Tibial nerve (tissue), 4 donors: ENCODE measurements at regions not wholly inside any gene's neighbourhood (a gene's known extent, or its start where the extent isn't known, plus 50 kb on each side); places are given as distances from the start of the nearest gene placed in this dataset.
A peak's percentile ranks its signal among the peaks of the same experiment; 100 is the strongest.

Experiments used
- DNase-seq, 2 donors: peaks; one replicate each; pipeline ENCODE4 v3.0.0-alpha.2; 2019; ENCODE audit warnings: low spot score in 2 of 2
- H3K27ac ChIP-seq, 4 donors: fragments of 200-600 bp; sonication (generic) in 3 of 4; one replicate each; pipeline ENCODE4 v1.5.1; 2017 to 2019; ENCODE audit warnings: mild to moderate bottlenecking in 1 of 4
- H3K27me3 ChIP-seq, 2 donors: fragments of 200-600 bp; sonication (generic) in 1 of 2; one replicate each; pipeline versions ENCODE4 v1.5.1 to v1.6.0; 2017 to 2019
- H3K36me3 ChIP-seq, 3 donors: fragments of 200-600 bp; sonication (generic); one replicate each; pipeline ENCODE4 v1.5.1; 2018 to 2019
- H3K4me1 ChIP-seq, 4 donors: fragments of 200-600 bp; sonication (generic) in 3 of 4; one replicate each; pipeline ENCODE4 v1.5.1; 2017 to 2019
- H3K4me3 ChIP-seq, 4 donors: fragments of 200-600 bp; sonication (generic) in 3 of 4; one replicate each; pipeline ENCODE4 v1.5.1; 2017 to 2019; ENCODE audit warnings: mild to moderate bottlenecking in 1 of 4, moderate library complexity in 1 of 4
- H3K9me3 ChIP-seq, 4 donors: fragments of 200-600 bp; sonication (generic) in 3 of 4; one replicate each; pipeline ENCODE4 v1.5.1; 2017 to 2019
- EP300 ChIP-seq, 2 donors: sonication (generic); formaldehyde crosslinking; IDR thresholded peaks; one replicate each; pipeline ENCODE4 v1.6.1; 2017; ENCODE audit warnings: antibody characterized with exemption in 2 of 2, mild to moderate bottlenecking in 1 of 2
- POLR2A ChIP-seq, 2 donors: fragments of 450-650 bp; IDR thresholded peaks; one replicate each; pipeline ENCODE4 v1.6.1; 2017; ENCODE audit warnings: antibody characterized with exemption in 2 of 2, mild to moderate bottlenecking in 2 of 2, moderate library complexity in 2 of 2
- WGBS, 2 donors: methylation state at CpG; one replicate each; pipeline ENCODE4 v1.1.5; 2018; 5-methylcytosine and 5-hydroxymethylcytosine counted together
- TF ChIP-seq, protein P1 (sequence below), 5 experiments: fragments of 200-600 bp in 3 of 5; fragments of 450-650 bp in 2 of 5; sonication (generic) in 3 of 5; IDR thresholded peaks; one replicate each; pipeline ENCODE4 v1.5.1; 2016 to 2019; ENCODE audit warnings: antibody characterized with exemption in 5 of 5, mild to moderate bottlenecking in 3 of 5, moderate library complexity in 2 of 5

DNA sequence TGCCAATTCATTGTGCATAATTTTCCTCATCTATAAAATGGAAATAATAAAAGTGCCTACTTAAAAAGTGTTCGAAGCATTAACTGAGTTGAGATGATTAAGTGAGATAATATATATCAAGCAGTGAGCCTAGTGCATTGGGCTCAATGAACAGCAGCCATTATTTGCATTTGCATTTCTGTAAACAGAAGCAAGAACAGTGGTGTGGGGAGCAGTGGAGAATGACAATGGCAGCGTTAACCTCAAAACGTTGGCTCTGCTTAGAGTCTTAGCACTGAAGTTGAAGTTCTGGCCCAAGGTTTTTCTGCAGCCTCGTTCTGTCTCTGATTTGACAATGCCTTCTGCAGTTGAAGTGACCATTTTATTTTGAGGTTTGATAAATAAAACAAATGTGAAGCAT is 466.3 kb upstream of the ONECUT1 start:
- Histone ChIP-seq H3K36me3 (no peaks in the 10 kb centered on the region), H3K4me3 (no peak overlapping the region), H3K27me3 (no peaks in the 10 kb centered on the region), H3K9me3 (no peaks in the 10 kb centered on the region), H3K4me1 (no peaks in the 10 kb centered on the region), H3K27ac (no peak overlapping the region)
- DNase-seq = no peak
- 69 to 74% methylated on average over 4 of the region's 4 CpGs for WGBS, 2 donors
- no peak for TF ChIP-seq POLR2A (IDR thresholded peaks at IDR 0.05)
- TF ChIP-seq, protein P1, sequence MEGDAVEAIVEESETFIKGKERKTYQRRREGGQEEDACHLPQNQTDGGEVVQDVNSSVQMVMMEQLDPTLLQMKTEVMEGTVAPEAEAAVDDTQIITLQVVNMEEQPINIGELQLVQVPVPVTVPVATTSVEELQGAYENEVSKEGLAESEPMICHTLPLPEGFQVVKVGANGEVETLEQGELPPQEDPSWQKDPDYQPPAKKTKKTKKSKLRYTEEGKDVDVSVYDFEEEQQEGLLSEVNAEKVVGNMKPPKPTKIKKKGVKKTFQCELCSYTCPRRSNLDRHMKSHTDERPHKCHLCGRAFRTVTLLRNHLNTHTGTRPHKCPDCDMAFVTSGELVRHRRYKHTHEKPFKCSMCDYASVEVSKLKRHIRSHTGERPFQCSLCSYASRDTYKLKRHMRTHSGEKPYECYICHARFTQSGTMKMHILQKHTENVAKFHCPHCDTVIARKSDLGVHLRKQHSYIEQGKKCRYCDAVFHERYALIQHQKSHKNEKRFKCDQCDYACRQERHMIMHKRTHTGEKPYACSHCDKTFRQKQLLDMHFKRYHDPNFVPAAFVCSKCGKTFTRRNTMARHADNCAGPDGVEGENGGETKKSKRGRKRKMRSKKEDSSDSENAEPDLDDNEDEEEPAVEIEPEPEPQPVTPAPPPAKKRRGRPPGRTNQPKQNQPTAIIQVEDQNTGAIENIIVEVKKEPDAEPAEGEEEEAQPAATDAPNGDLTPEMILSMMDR (IDR thresholded peaks at IDR 0.05) = no peak

DNA sequence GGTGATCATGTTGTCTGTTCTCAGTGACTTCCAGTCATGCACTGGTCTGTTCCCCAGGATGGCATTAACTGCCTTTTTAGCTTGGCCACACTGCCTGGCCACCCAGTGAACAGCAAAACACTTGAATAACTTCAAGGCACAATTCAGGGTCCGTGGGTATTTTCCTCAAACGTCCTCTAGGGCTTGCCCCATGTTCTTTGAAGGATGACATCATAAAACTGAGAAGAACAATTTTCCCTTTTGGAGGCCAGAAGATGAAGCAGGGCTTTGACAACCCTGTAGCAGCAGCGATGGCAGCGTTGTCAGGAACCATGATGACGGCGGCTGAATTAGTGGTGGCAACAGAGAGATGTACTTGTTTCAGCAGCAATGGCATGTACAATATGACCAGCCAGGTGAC is 465.9 kb upstream of the ONECUT1 start:
- H3K9me3 ChIP-seq = no peaks in the 10 kb centered on the region
- TF ChIP-seq POLR2A (IDR thresholded peaks at IDR 0.05) (no peak), EP300 (IDR thresholded peaks at IDR 0.05) (no peak)
- TF ChIP-seq, protein P1 (IDR thresholded peaks at IDR 0.05) = no peak
- no peaks in the 10 kb centered on the region for H3K36me3 ChIP-seq
- no peak for DNase-seq
- H3K4me1 ChIP-seq = no peaks in the 10 kb centered on the region
- H3K27me3 ChIP-seq = no peaks in the 10 kb centered on the region
- H3K4me3 ChIP-seq = no peak overlapping the region
- WGBS, 2 donors = 59 to 69% methylated on average over 6 of the region's 6 CpGs
- no peak overlapping the region for H3K27ac ChIP-seq

DNA sequence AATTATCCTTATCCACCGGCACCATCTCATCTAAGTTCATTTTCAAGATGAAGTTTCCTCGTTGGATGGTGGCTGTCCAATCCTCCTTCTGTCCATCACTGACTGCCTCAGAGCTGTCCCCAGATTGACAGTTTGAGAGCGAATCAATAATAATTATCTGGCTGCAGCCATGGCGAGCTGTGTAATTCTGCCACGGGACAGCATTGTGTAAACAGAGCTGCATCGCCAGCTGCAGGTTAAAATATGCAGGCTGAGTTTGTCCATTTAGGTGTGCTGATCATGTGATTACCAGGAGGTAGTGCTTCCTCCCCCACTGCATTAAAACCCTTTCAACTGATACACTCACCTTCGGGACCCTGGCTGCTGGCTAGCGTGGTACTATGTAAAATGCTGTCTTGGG is 461.9 kb upstream of the ONECUT1 start:
- Histone ChIP-seq H3K27me3 (no peaks in the 10 kb centered on the region), H3K36me3 (no peaks in the 10 kb centered on the region), H3K4me1 (no peaks in the 10 kb centered on the region), H3K9me3 (no peaks in the 10 kb centered on the region), H3K4me3 (no peak overlapping the region), H3K27ac (no peak overlapping the region)
- WGBS, 2 donors = 50 to 62% methylated on average over 8 of the region's 8 CpGs
- no peak for DNase-seq
- TF ChIP-seq POLR2A (IDR thresholded peaks at IDR 0.05) (no peak), EP300 (IDR thresholded peaks at IDR 0.05) (no peak)
- TF ChIP-seq, protein P1 (IDR thresholded peaks at IDR 0.05) = no peak

DNA sequence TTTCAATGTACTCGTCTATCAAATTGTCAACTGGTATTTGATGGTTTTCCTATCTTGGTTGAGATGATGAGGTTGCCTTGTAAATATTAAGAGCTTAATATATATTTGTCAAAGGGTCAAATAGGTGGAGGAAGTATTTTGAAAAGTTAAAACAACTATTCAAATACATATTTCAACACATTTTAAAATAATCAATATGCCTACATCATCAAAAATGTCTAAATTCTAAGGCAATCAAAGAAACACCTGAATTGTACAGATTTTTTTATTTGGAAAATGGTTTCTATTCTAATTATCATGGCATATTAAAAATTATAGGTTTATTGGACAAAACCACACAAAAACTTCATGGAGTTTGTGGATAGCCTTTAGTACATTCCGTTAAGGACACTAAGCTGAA is 461.4 kb upstream of the ONECUT1 start:
- 67 to 70% methylated on average over 2 of the region's 2 CpGs for WGBS, 2 donors
- Histone ChIP-seq H3K36me3 (no peaks in the 10 kb centered on the region), H3K27me3 (no peaks in the 10 kb centered on the region), H3K27ac (no peak overlapping the region), H3K4me3 (no peak overlapping the region), H3K4me1 (no peaks in the 10 kb centered on the region), H3K9me3 (no peaks in the 10 kb centered on the region)
- TF ChIP-seq, protein P1 (IDR thresholded peaks at IDR 0.05) = no peak
- TF ChIP-seq POLR2A (IDR thresholded peaks at IDR 0.05) (no peak), EP300 (IDR thresholded peaks at IDR 0.05) (no peak)
- no peak for DNase-seq

GRCh38 chr15:53247041-53247708 is 457.0 kb upstream of the ONECUT1 start:
- Histone ChIP-seq H3K9me3 (no peaks in the 10 kb centered on the region), H3K36me3 (no peaks in the 10 kb centered on the region), H3K27me3 (no peaks in the 10 kb centered on the region), H3K4me3 (no peak overlapping the region), H3K4me1 (no peaks in the 10 kb centered on the region), H3K27ac (peak overlapping the region in 2 of 4 donors; percentile 20 to 83)
- TF ChIP-seq, protein P1 (IDR thresholded peaks at IDR 0.05) = no peak
- TF ChIP-seq EP300 (IDR thresholded peaks at IDR 0.05) (no peak), POLR2A (IDR thresholded peaks at IDR 0.05) (no peak)
- no peak for DNase-seq
- WGBS, 2 donors = 39% methylated on average over 2 of the region's 2 CpGs
